Kidney epithelial cell (primary cell): ENCODE measurements at regions not wholly inside any gene's neighbourhood (a gene's known extent, or its start where the extent isn't known, plus 50 kb on each side); places are given as distances from the start of the nearest gene placed in this dataset.

Experiments used
- DNase-seq: peaks from one replicate; pipeline ENCODE4 v3.0.0-alpha.2; 2010; ENCODE audit warnings: low read depth
- H3K27me3 ChIP-seq: 2 replicates; pipeline ENCODE4 v1.6.0; 2011; ENCODE audit warnings: low read length; ENCODE audit not compliant: control insufficient read depth, insufficient read depth
- H3K36me3 ChIP-seq: 2 replicates; pipeline ENCODE4 v1.5.1; 2011; ENCODE audit warnings: low read length; ENCODE audit not compliant: control insufficient read depth, insufficient read depth
- H3K4me3 ChIP-seq: 2 replicates; pipeline ENCODE4 v1.5.1; 2011; ENCODE audit warnings: low read depth, mild to moderate bottlenecking, control low read depth, low read length
- CTCF ChIP-seq: IDR thresholded peaks from 2 replicates; pipeline ENCODE4 v1.5.1; 2011; ENCODE audit warnings: mild to moderate bottlenecking, moderate library complexity, low read length, control low read depth, inconsistent platforms; ENCODE audit not compliant: insufficient read depth, poor library complexity, severe bottlenecking

- no peak for TF ChIP-seq CTCF
- H3K36me3 ChIP-seq: no peaks in the 10 kb centered on the region
- no peak for DNase-seq
- H3K4me3 ChIP-seq: no peak overlapping the region
- H3K27me3 ChIP-seq: peaks cover 17% of the 10 kb centered on the region
Observed at GRCh38 chr20:57075603-57076002, 190.8 kb downstream of the BMP7 start.

- DNase-seq: no peak
- H3K27me3 ChIP-seq: peaks cover 12% of the 10 kb centered on the region
- no peak for TF ChIP-seq CTCF
- H3K36me3 ChIP-seq: no peaks in the 10 kb centered on the region
- no peak overlapping the region for H3K4me3 ChIP-seq
Observed at GRCh38 chr20:57076152-57076652, 190.2 kb downstream of the BMP7 start.

- H3K36me3 ChIP-seq: no peaks in the 10 kb centered on the region
- H3K4me3 ChIP-seq: no peak overlapping the region
- no peak for TF ChIP-seq CTCF
- DNase-seq: no peak
- peaks cover 4% of the 10 kb centered on the region for H3K27me3 ChIP-seq
Observed at GRCh38 chr20:57076951-57077350, 189.5 kb downstream of the BMP7 start.

GRCh38 chr20:57078116-57078515 is 188.3 kb downstream of the BMP7 start:
- DNase-seq: no peak
- no peak for TF ChIP-seq CTCF
- H3K4me3 ChIP-seq: no peak overlapping the region

GRCh38 chr20:57079031-57080005 is 187.1 kb downstream of the BMP7 start:
- TF ChIP-seq CTCF: no peak
- no peak overlapping the region for H3K4me3 ChIP-seq
- no peaks in the 10 kb centered on the region for H3K36me3 ChIP-seq
- no peaks in the 10 kb centered on the region for H3K27me3 ChIP-seq
- DNase-seq: no peak

More at GRCh38 chr20:57078116-57078515, 188.3 kb downstream of the BMP7 start:
- H3K27me3 ChIP-seq: no peaks in the 10 kb centered on the region
- H3K36me3 ChIP-seq: no peaks in the 10 kb centered on the region
